ENCODE measurements at regions not wholly inside any gene's neighbourhood (a gene's known extent, or its start where the extent isn't known, plus 50 kb on each side); places are given as distances from the start of the nearest gene placed in this dataset.

DNA sequence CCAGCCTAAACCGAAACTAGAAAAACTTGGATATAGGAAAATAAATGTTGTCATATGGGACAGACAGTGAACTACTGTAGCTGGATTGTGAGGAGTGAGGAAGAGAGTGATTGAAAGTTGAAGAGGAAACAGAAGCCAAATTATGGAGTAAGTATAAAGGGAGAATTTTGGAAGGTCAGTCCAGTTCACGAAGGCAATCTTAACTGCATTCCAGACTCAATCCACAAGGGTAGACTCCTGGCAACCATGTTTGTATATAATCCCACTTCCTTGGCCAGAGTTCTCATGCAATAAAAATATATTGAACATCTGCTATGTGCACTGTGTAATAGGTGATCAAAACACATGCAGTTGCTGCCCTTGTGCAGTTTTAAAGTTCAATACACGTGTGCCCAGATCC lies 58.6 kb upstream of the CAMK2D start:
- Histone ChIP-seq H3K9me3 (no peaks in the 10 kb centered on the region), H3K4me3 (no peak overlapping the region), H3K27me3 (no peaks in the 10 kb centered on the region), H3K27ac (no peak overlapping the region), H3K36me3 (no peaks in the 10 kb centered on the region), H3K4me1 (peaks cover 0 to 11% (median 0%) of the 10 kb centered on the region in 4 donors)
- TF ChIP-seq POLR2A (IDR thresholded peaks at IDR 0.05) = no peak
- TF ChIP-seq EP300 (IDR thresholded peaks at IDR 0.05; ENCODE audit: low read depth) = no peak
- TF ChIP-seq POLR2AphosphoS5 (IDR thresholded peaks at IDR 0.05) = no peak
- TF ChIP-seq CTCF (IDR thresholded peaks at IDR 0.05) = no peak
- no peak for DNase-seq
- in situ Hi-C loops (cut with MboI; ENCODE audit: low pct_ligation_motif_present in 1 of 4, low pct_unique_long_range_greater_than_20kb in 1 of 4, low sequenced_read_pairs in 3 of 4) = no loop called here
- intact Hi-C loops (cut with DNase I; ENCODE audit: low total_unique reads) = no loop called here
- WGBS, 2 donors (ENCODE audit: low coverage in 1 of 2) = 25 to 56% methylated on average over 3 of the region's 3 CpGs

DNA sequence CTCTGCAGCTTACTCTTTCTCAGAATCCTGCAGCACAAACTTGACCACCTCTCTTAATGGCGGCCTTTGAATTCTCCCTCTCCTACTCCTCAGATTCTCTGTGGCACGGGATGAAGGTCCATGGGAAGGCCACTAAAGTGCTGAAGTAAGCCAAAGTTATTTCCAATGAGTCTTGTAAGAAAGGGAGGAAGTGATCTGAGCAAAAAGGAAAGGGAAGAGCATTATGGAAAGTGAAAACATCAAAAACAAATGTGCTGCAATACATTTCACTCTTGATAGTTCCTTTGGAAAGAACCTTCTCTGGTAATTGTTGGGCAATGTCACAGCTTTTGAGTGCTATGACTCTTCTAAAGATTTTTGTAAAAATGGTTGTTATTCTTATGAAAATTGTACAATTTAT lies 54.3 kb upstream of the CAMK2D start:
- H3K27me3 ChIP-seq = no peaks in the 10 kb centered on the region
- no peak overlapping the region for H3K4me3 ChIP-seq
- 72 to 77% methylated on average over 2 of the region's 2 CpGs for WGBS, 2 donors (ENCODE audit: low coverage in 1 of 2)
- TF ChIP-seq POLR2AphosphoS5 (IDR thresholded peaks at IDR 0.05) = no peak
- TF ChIP-seq EP300 (IDR thresholded peaks at IDR 0.05; ENCODE audit: low read depth) = no peak
- TF ChIP-seq POLR2A (IDR thresholded peaks at IDR 0.05) = no peak
- no peak for TF ChIP-seq CTCF (IDR thresholded peaks at IDR 0.05)
- H3K4me1 ChIP-seq = peaks cover 0 to 8% (median 0%) of the 10 kb centered on the region in 4 donors
- no peaks in the 10 kb centered on the region for H3K9me3 ChIP-seq
- in situ Hi-C loops (cut with MboI; ENCODE audit: low pct_ligation_motif_present in 1 of 4, low pct_unique_long_range_greater_than_20kb in 1 of 4, low sequenced_read_pairs in 3 of 4) = no loop called here
- no peaks in the 10 kb centered on the region for H3K36me3 ChIP-seq
- DNase-seq = no peak
- no peak overlapping the region for H3K27ac ChIP-seq
- intact Hi-C loops (cut with DNase I; ENCODE audit: low total_unique reads) = no loop called here

DNA sequence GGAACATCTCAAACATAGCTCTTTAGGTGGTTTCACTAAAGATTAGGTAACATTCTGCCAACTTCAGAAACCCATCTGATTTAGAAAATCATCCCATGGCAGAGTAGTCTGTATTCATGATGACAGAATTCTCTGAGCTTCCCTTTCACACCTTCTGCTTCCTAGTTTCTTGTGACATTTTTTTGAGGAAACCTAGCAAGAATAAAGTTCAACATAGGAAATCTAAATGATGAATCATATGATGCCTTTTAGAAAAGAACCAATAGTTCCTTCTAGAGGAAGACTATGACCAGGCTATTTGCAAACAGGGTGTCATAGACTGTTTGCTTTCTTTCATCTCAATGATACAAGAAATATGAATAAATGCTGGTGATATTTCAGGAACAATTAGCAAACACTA lies 49.8 kb upstream of the CAMK2D start:
- TF ChIP-seq POLR2AphosphoS5 (IDR thresholded peaks at IDR 0.05) (no peak), POLR2A (IDR thresholded peaks at IDR 0.05) (no peak), EP300 (IDR thresholded peaks at IDR 0.05; ENCODE audit: low read depth) (no peak), CTCF (IDR thresholded peaks at IDR 0.05) (no peak)
- in situ Hi-C loops (cut with MboI; ENCODE audit: low pct_ligation_motif_present in 1 of 4, low pct_unique_long_range_greater_than_20kb in 1 of 4, low sequenced_read_pairs in 3 of 4) (no loop called here), intact Hi-C loops (cut with DNase I; ENCODE audit: low total_unique reads) (no loop called here)
- no peaks in the 10 kb centered on the region for H3K9me3 ChIP-seq
- H3K27ac ChIP-seq = no peak overlapping the region
- no peaks in the 10 kb centered on the region for H3K36me3 ChIP-seq
- DNase-seq = no peak
- no peak overlapping the region for H3K4me3 ChIP-seq
- no peaks in the 10 kb centered on the region for H3K4me1 ChIP-seq
- no peaks in the 10 kb centered on the region for H3K27me3 ChIP-seq

Small RNA genes lying in the stretch of these regions (small RNA-seq; reads per million reads assigned to genes)
- gene AC111193.1 = 0 reads per million in 4 donors

All from transverse colon (tissue), 4 donors.